ENCODE measurements at regions not wholly inside any gene's neighbourhood (a gene's known extent, or its start where the extent isn't known, plus 50 kb on each side); places are given as distances from the start of the nearest gene placed in this dataset.

DNA sequence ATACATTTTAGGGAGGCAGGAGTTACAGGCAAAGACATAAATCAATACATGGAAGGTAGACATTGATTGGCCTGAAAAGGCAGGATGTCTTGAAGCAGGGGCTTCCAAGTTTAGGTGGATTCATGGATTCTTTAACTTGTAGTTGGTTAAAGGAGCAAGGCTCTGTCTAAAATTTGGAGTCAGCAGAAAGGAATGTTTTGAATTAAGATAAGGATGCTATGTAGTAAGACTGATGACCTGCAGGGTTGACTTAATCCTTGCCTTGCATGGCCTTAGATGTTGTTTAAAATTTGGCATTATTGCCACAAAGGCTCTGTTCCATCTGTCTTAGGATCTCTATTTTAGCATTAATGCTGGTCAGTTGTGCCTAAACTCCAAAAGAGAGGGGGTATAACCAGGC, 171.3 kb downstream of the C5orf15 start:
- no peak for DNase-seq (ENCODE audit: low spot score)

DNA sequence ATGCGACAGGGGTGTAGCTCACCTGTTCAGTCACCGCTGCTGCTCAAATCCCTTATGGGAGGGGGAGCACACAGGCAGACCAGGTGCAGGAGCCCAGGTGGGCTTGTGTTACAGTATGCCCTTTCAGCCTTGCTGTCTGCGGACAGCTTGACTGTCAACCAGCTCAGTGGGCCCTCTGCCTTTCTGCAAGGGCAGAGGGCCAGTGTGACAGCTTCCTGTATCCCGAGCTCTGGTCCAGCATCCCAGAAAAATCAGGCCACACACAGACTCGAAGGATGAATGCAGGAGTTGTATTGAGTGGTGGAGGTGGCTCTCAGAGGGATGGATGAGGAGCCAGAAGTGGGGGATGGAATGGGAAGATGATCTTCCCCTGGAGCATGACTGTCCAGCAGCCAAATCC, 172.2 kb downstream of the C5orf15 start:
- DNase-seq (ENCODE audit: low spot score), result no peak

- DNase-seq (ENCODE audit: low spot score), result no peak
Observed at GRCh38 chr5:133794771-133795415, 173.5 kb downstream of the C5orf15 start.

GRCh38 chr5:133793756-133794465, 174.5 kb downstream of the C5orf15 start:
- DNase-seq (ENCODE audit: low spot score), result no peak

DNA sequence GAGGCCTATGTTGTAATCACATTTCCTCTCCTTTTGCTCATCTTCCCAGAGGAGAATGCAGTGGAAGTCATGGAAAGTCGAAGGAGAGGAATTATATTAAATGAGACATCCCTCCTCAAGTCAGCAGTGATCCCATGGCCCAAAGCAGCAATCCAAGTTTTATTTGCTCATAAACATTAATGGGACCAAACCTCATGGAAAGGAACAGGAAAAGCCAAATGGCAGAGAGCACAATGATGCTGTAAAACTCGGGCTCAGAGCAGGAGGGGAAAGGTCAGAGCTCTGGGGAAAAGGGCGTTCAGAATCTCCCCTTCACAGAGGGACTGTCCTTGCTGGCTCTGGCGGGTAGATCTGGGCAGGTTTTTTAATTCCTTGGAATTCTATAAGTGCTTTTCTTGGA, 175.8 kb downstream of the C5orf15 start:
- no peak for DNase-seq (ENCODE audit: low spot score)

DNA sequence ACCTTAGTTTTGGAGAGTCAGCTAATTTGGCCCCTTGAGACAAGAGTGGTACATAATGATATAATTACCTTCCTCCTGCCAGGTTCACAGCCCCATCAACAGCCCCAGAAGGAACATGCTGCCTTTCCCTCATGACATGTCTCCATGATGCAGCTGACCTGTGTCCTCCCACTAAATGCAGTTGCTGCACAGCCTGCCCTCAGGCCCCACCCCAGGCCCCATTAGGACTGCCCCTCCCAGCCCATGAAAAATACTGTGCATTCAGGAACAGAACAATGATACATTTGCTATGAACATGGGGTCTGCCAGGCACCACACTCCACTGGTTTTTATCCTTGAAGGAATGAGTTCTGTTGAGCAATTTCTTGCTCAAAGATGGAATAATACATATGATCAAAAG, 176.4 kb downstream of the C5orf15 start:
- DNase-seq (ENCODE audit: low spot score), result no peak

DNA sequence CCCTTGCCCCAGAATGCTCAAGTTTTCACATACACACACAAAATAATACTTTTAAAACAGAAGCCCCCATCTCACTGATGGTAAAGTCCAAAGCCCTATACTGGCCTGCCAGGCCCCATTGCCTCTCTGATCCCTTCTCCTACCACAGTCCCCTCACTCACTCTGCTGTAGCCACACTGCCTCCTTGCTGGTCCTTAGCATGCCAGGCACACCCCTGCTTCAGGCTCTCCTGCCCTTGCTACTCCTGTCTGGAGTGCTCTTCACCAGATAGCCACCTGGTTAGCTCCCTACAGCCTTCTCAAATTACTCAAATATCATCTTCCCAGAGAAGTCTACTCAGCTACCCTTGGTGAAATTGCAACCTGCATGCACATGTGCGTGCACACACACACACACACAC, 177.5 kb downstream of the C5orf15 start:
- DNase-seq (ENCODE audit: low spot score), result no peak

- DNase-seq (ENCODE audit: low spot score), result no peak
Observed at GRCh38 chr5:133789428-133789827, 177.1 kb upstream of the FSTL4 start.

- no peak for DNase-seq (ENCODE audit: low spot score)
Observed at GRCh38 chr5:133788121-133788520, 175.8 kb upstream of the FSTL4 start.

- DNase-seq (ENCODE audit: low spot score), result no peak
Observed at GRCh38 chr5:133786420-133786819, 174.1 kb upstream of the FSTL4 start.

GRCh38 chr5:133785182-133785581, 172.8 kb upstream of the FSTL4 start:
- DNase-seq (ENCODE audit: low spot score), result no peak

DNA sequence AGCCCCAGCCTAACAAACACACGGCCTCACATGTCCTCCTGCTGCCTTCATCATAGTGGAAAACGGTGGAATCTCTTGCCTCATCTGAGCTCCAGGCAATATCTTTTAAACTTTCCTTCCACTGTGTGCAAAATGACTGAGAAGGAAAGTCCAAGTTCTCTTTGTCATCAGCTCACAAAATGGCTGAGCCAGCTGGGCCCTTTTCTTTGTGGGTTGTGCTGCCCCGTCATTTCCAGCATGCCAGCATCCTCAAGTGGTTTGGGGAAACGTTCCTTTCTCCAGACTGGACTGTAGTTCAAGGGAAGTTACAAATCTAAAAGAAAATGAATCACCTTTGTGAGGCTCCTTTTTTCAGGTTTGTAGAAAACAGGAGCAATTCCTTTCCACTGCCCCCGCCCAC, 171.1 kb upstream of the FSTL4 start:
- no peak for DNase-seq (ENCODE audit: low spot score)

GRCh38 chr5:133782736-133783135, 170.4 kb upstream of the FSTL4 start:
- no peak for DNase-seq (ENCODE audit: low spot score)

DNA sequence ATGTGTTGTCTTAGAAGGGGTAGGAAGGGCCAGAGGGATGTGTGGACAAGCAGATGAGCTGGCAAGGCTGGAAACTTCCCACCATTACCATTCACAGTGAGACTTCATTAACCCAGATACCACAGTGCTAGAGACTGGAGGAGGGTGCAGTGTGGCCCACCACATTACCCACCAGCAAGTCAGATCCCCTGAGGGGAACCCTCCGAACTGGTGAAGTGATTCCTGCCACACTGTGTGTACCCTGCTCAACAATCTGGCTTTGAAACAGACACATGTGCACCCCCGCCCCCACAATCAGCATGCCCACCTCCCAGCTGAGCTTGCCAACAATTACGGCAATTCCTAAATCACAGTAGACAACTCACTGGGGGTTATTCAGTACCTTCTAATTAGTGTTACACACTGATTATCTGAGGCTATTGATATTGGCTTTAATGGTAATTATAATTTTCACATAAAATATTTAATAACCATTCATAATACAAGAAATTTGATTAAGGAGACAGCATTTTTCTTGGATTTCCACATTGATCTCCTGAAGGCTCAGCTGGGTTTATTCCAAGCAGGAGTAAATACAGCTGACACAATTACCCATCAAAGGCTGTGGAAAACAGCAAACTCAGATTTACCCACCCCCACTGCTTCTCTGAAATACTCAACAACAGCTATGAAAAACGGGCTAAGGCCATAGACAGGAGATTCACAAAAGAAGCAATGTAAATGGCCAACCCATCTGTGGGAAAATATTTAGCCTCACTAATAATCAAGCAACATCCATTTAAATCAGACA, 169.3 kb upstream of the FSTL4 start:
- no peak for DNase-seq (ENCODE audit: low spot score)

- DNase-seq (ENCODE audit: low spot score), result no peak
Observed at GRCh38 chr5:133780619-133781280, 168.4 kb upstream of the FSTL4 start.

DNA sequence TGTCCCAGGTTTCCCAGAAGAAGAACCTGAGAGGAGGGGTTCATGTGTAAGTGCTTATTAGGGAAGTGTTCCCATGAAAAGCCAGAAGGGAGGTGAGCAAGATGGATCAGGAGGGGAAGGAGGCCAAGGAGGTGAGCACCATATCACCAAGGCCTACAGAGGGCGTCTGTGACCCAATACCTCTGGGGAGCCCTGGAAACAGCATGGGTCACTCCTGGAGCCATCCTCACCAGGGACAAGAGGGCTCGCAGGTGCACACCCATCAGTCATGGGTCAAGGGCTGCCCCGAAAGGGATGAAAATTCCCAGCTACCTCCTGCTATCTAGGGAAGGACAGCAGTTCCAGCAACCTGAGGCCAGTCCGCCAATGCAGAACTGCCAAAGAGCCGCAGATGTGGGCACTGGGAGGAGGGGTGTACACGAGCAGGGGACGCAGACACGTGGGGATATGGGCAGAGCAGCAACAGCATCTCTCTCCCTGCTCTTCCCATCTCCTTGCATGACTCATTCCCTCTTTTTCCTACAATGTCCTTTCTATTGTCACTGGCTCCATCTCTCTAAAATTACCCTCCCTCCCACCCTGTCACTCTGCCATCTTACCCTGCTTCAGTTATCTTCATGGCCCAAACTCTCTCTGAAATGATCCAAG, 167.6 kb upstream of the FSTL4 start:
- DNase-seq (ENCODE audit: low spot score), result no peak

DNA sequence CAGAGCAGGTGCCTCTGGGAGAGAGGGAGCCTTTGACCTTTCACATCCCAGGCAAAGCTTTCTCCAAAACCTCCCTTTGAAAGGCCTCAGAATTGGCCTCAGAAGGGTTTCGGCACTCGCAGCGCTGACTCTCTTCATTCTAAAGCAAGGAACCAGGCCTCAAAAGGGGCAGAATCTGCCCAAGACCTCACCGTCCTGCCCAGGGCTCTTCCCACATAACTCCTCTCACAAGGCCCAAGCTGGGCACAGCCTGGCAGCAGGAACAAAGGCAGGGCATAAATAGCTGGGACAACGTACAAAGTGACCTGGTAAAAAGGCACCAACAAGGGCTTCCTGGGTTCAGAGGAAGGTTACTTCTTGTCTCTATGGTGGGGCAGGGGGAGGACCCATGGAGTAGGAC, 166.3 kb upstream of the FSTL4 start:
- no peak for DNase-seq (ENCODE audit: low spot score)

- no peak for DNase-seq (ENCODE audit: low spot score)
Observed at GRCh38 chr5:133777951-133778350, 165.6 kb upstream of the FSTL4 start.

GRCh38 chr5:133775584-133776304, 163.4 kb upstream of the FSTL4 start:
- no peak for DNase-seq (ENCODE audit: low spot score)

- no peak for DNase-seq (ENCODE audit: low spot score)
Observed at GRCh38 chr5:133773247-133774202, 161.2 kb upstream of the FSTL4 start.
